ENCODE measurements at regions not wholly inside any gene's neighbourhood (a gene's known extent, or its start where the extent isn't known, plus 50 kb on each side); places are given as distances from the start of the nearest gene placed in this dataset.

GRCh38 chr11:70537576-70538571, 139.5 kb downstream of the CTTN start:
- DNase-seq = no peak

- DNase-seq = no peak
Observed at GRCh38 chr11:70538641-70539359, 140.5 kb downstream of the CTTN start.

- DNase-seq = no peak
Observed at GRCh38 chr11:70539360-70540095, 141.2 kb downstream of the CTTN start.

GRCh38 chr11:70540196-70540595, 141.9 kb downstream of the CTTN start:
- DNase-seq = no peak

GRCh38 chr11:70541176-70541575, 142.8 kb downstream of the CTTN start:
- DNase-seq = no peak

GRCh38 chr11:70541699-70542098, 143.4 kb downstream of the CTTN start:
- no peak for DNase-seq

GRCh38 chr11:70542406-70542805, 144.1 kb downstream of the CTTN start:
- DNase-seq = no peak

- no peak for DNase-seq
Observed at GRCh38 chr11:70542811-70543210, 144.5 kb downstream of the CTTN start.

- no peak for DNase-seq
Observed at GRCh38 chr11:70543611-70544010, 145.3 kb downstream of the CTTN start.

GRCh38 chr11:70544067-70544773, 145.9 kb downstream of the CTTN start:
- DNase-seq = no peak

GRCh38 chr11:70544774-70545609, 146.7 kb downstream of the CTTN start:
- DNase-seq = no peak

GRCh38 chr11:70545610-70545912, 147.2 kb downstream of the CTTN start:
- no peak for DNase-seq

GRCh38 chr11:70546191-70546940, 148.0 kb downstream of the CTTN start:
- no peak for DNase-seq

GRCh38 chr11:70547386-70547785, 149.1 kb downstream of the CTTN start:
- no peak for DNase-seq

- no peak for DNase-seq
Observed at GRCh38 chr11:70547821-70548670, 149.7 kb downstream of the CTTN start.

GRCh38 chr11:70548976-70549375, 150.6 kb downstream of the CTTN start:
- no peak for DNase-seq

GRCh38 chr11:70549386-70549785, 151.1 kb downstream of the CTTN start:
- DNase-seq = no peak

- no peak for DNase-seq
Observed at GRCh38 chr11:70549796-70550195, 151.5 kb downstream of the CTTN start.

- DNase-seq = no peak
Observed at GRCh38 chr11:70550456-70551195, 152.3 kb downstream of the CTTN start.

All from stimulated activated CD4-positive, alpha-beta T cell treated with anti-CD3 and anti-CD28 coated beads, Interleukin-2, amount 100 ng/mL, for 48 hours (primary cell).